ENCODE measurements at regions not wholly inside any gene's neighbourhood (a gene's known extent, or its start where the extent isn't known, plus 50 kb on each side); places are given as distances from the start of the nearest gene placed in this dataset.

- no peaks in the 10 kb centered on the region for H3K9me3 ChIP-seq
- 36% methylated on average over 2 of the region's 2 CpGs for WGBS (ENCODE audit: missing lambda C conversion rate)
- no peak for DNase-seq (ENCODE audit: low read depth in 1 of 2, low spot score in 1 of 2)
- no peak for ATAC-seq
- ChIA-PET CTCF (no interaction called here), POLR2A (no interaction called here)
- H3K4me1 ChIP-seq: no peaks in the 10 kb centered on the region
- no peak for FAIRE-seq
- H3K4me2 ChIP-seq: no peak overlapping the region
- no peak overlapping the region for H3K4me3 ChIP-seq
- no peak overlapping the region for H3K27ac ChIP-seq
- TF ChIP-seq HMGXB4 (CRISPR knock-in tag; IDR thresholded peaks at IDR 0.05; ENCODE audit: borderline replicate concordance) (no peak), SREBF2 (IDR thresholded peaks at IDR 0.05) (no peak), HEYL (CRISPR knock-in tag; IDR thresholded peaks at IDR 0.05) (no peak), EHMT2 (IDR thresholded peaks at IDR 0.05; ENCODE audit: low read depth) (no peak), EHF (CRISPR knock-in tag; IDR thresholded peaks at IDR 0.05) (no peak), HDAC2 (IDR thresholded peaks at IDR 0.05) (no peak), NPAS2 (CRISPR knock-in tag; IDR thresholded peaks at IDR 0.05; ENCODE audit: borderline replicate concordance) (no peak), E2F6 (IDR thresholded peaks at IDR 0.05; ENCODE audit: borderline replicate concordance, low read depth) (no peak), HOXA7 (CRISPR knock-in tag; IDR thresholded peaks at IDR 0.05) (no peak), MAX (IDR thresholded peaks at IDR 0.05) (no peak), CBX2 (IDR thresholded peaks at IDR 0.05; ENCODE audit: borderline replicate concordance, low read depth) (no peak)
Measured at GRCh38 chr11:92827132-92827531, 142.3 kb upstream of the MTNR1B start.

- FAIRE-seq (no peak), DNase-seq (ENCODE audit: low read depth in 1 of 2, low spot score in 1 of 2) (no peak), ATAC-seq (no peak)
- no peak overlapping the region for H3K4me2 ChIP-seq
- H3K4me3 ChIP-seq: no peak overlapping the region
- CTCF ChIA-PET: no interaction called here
- no peaks in the 10 kb centered on the region for H3K9me3 ChIP-seq
- TF ChIP-seq EHF (CRISPR knock-in tag; IDR thresholded peaks at IDR 0.05) (no peak), TP53 (CRISPR knock-in tag; IDR thresholded peaks at IDR 0.05) (no peak), ATOH8 (CRISPR knock-in tag; IDR thresholded peaks at IDR 0.05; ENCODE audit: low read depth) (no peak), KDM1A (IDR thresholded peaks at IDR 0.05; ENCODE audit: low read depth) (no peak), BCL3 (IDR thresholded peaks at IDR 0.05) (no peak), PHF8 (IDR thresholded peaks at IDR 0.05; ENCODE audit: borderline replicate concordance, low read depth) (no peak)
- H3K27ac ChIP-seq: no peak overlapping the region
- POLR2A ChIA-PET: no interaction called here
- 16% methylated on average over 2 of the region's 2 CpGs for WGBS (ENCODE audit: missing lambda C conversion rate)
- H3K4me1 ChIP-seq: no peaks in the 10 kb centered on the region
Measured at GRCh38 chr11:92828556-92828955, 140.9 kb upstream of the MTNR1B start.

GRCh38 chr11:92829121-92829520, 140.3 kb upstream of the MTNR1B start:
- ChIA-PET CTCF (no interaction called here), POLR2A (no interaction called here)
- Histone ChIP-seq H3K4me3 (no peak overlapping the region), H3K4me2 (no peak overlapping the region), H3K27ac (no peak overlapping the region), H3K4me1 (no peaks in the 10 kb centered on the region), H3K9me3 (no peaks in the 10 kb centered on the region)
- ATAC-seq: no peak
- WGBS (ENCODE audit: missing lambda C conversion rate): 33% methylated on average over 3 of the region's 3 CpGs
- no peak for DNase-seq (ENCODE audit: low read depth in 1 of 2, low spot score in 1 of 2)
- TF ChIP-seq KDM1A (IDR thresholded peaks at IDR 0.05; ENCODE audit: low read depth): no peak
- no peak for TF ChIP-seq SREBF2 (IDR thresholded peaks at IDR 0.05)
- no peak for TF ChIP-seq HOXA7 (CRISPR knock-in tag; IDR thresholded peaks at IDR 0.05)
- no peak for FAIRE-seq

- ChIA-PET CTCF (no interaction called here), POLR2A (no interaction called here)
- no peaks in the 10 kb centered on the region for H3K9me3 ChIP-seq
- H3K4me1 ChIP-seq: no peaks in the 10 kb centered on the region
- no peak for DNase-seq (ENCODE audit: low read depth in 1 of 2, low spot score in 1 of 2)
- no peak overlapping the region for H3K4me3 ChIP-seq
- ATAC-seq: no peak
- no peak overlapping the region for H3K27ac ChIP-seq
- no peak overlapping the region for H3K4me2 ChIP-seq
- FAIRE-seq: no peak
- TF ChIP-seq RCOR1 (IDR thresholded peaks at IDR 0.05; ENCODE audit: low read depth, low read length): no peak
- TF ChIP-seq MAX (IDR thresholded peaks at IDR 0.05): no peak
- no peak for TF ChIP-seq REST (IDR thresholded peaks at IDR 0.05)
- no peak for TF ChIP-seq KDM5A (IDR thresholded peaks at IDR 0.05)
- TF ChIP-seq RNF2 (IDR thresholded peaks at IDR 0.05; ENCODE audit: borderline replicate concordance, low read depth): no peak
- no peak for TF ChIP-seq EHF (CRISPR knock-in tag; IDR thresholded peaks at IDR 0.05)
- TF ChIP-seq EHMT2 (IDR thresholded peaks at IDR 0.05; ENCODE audit: low read depth): no peak
- TF ChIP-seq SREBF2 (IDR thresholded peaks at IDR 0.05): no peak
- no peak for TF ChIP-seq RAD21 (conservative IDR thresholded peaks at IDR 0.05 in 1 of 2, IDR thresholded peaks at IDR 0.05 in 1 of 2)
- TF ChIP-seq CEBPB (IDR thresholded peaks at IDR 0.05): no peak
Measured at GRCh38 chr11:92829671-92830070, 139.8 kb upstream of the MTNR1B start.
